RPMI8226 (cell line): ENCODE measurements at regions not wholly inside any gene's neighbourhood (a gene's known extent, or its start where the extent isn't known, plus 50 kb on each side); places are given as distances from the start of the nearest gene placed in this dataset.
A peak's percentile ranks its signal among the peaks of the same experiment; 100 is the strongest.
"Not testable (repeated sequence)": the region's sequence is repeated elsewhere in the genome, so short reads cannot be mapped to it uniquely, and the experiment has no call there.

Experiments used
- DNase-seq: peaks from one replicate; pipeline ENCODE4 v3.0.0-alpha.2; 2015

GRCh38 chr2:62410015-62410453, 96.0 kb downstream of the TMEM17 start:
- DNase-seq: no peak

GRCh38 chr2:62409442-62409841, 96.6 kb downstream of the TMEM17 start:
- no peak for DNase-seq

GRCh38 chr2:62408241-62408677, 97.7 kb downstream of the TMEM17 start:
- DNase-seq: no peak

- DNase-seq: no peak
These were observed 98.2 kb downstream of the TMEM17 start for GRCh38 chr2:62407838-62408237.

- no peak for DNase-seq
These were observed 98.6 kb downstream of the TMEM17 start for GRCh38 chr2:62407401-62407800.

GRCh38 chr2:62406573-62407043, 99.4 kb downstream of the TMEM17 start:
- DNase-seq: no peak

GRCh38 chr2:62404913-62405312, 101.1 kb downstream of the TMEM17 start:
- no peak for DNase-seq

- no peak for DNase-seq
These were observed 103.8 kb downstream of the TMEM17 start for GRCh38 chr2:62402156-62402555.

GRCh38 chr2:62398356-62398755, 107.6 kb downstream of the TMEM17 start:
- no peak for DNase-seq

GRCh38 chr2:62396880-62397279, 109.1 kb downstream of the TMEM17 start:
- no peak for DNase-seq

- no peak for DNase-seq
These were observed 112.7 kb downstream of the TMEM17 start for GRCh38 chr2:62393293-62393692.

- no peak for DNase-seq
These were observed 114.3 kb downstream of the TMEM17 start for GRCh38 chr2:62391696-62392095.

- DNase-seq: not testable (repeated sequence)
These were observed 119.6 kb downstream of the TMEM17 start for GRCh38 chr2:62386378-62386777.

GRCh38 chr2:62383846-62384245, 122.1 kb downstream of the TMEM17 start:
- no peak for DNase-seq

- peak; percentile 19 for DNase-seq
These were observed 123.2 kb downstream of the TMEM17 start for GRCh38 chr2:62382757-62383156.

GRCh38 chr2:62382122-62382521, 123.9 kb downstream of the TMEM17 start:
- DNase-seq: no peak

- no peak for DNase-seq
These were observed 124.3 kb downstream of the TMEM17 start for GRCh38 chr2:62381656-62382055.

- no peak for DNase-seq
These were observed 126.4 kb downstream of the TMEM17 start for GRCh38 chr2:62379566-62379965.

- no peak for DNase-seq
These were observed 130.9 kb downstream of the TMEM17 start for GRCh38 chr2:62375113-62375420.

GRCh38 chr2:62374301-62375112, 131.5 kb downstream of the TMEM17 start:
- no peak for DNase-seq

GRCh38 chr2:62372824-62373223, 133.2 kb downstream of the TMEM17 start:
- no peak for DNase-seq

GRCh38 chr2:62370321-62371250, 135.4 kb downstream of the TMEM17 start:
- no peak for DNase-seq

- DNase-seq: no peak
These were observed 136.3 kb downstream of the TMEM17 start for GRCh38 chr2:62369541-62370202.
